A549 (cell line): ENCODE measurements at regions not wholly inside any gene's neighbourhood (a gene's known extent, or its start where the extent isn't known, plus 50 kb on each side); places are given as distances from the start of the nearest gene placed in this dataset.
"Not testable (repeated sequence)": the region's sequence is repeated elsewhere in the genome, so short reads cannot be mapped to it uniquely, and the experiment has no call there.

Experiments
- CEBPB ChIP-seq, 2 experiments: fragments of >200 bp in 1 of 2; sonication (Bioruptor Twin) in 1 of 2; formaldehyde crosslinking in 1 of 2; IDR thresholded peaks; 2 replicates each; pipeline ENCODE4 v1.6.1; 2012 to 2016
- CTCF ChIP-seq: fragments of >200 bp; sonication (Bioruptor Twin); formaldehyde crosslinking; IDR thresholded peaks from 3 replicates; pipeline ENCODE4 v1.5.1; 2016
- E2F6 ChIP-seq: IDR thresholded peaks from 2 replicates; pipeline ENCODE4 v1.6.1; 2012; ENCODE audit warnings: low read depth, borderline replicate concordance
- ELK1 ChIP-seq: fragments of 150-350 bp; IDR thresholded peaks from 2 replicates; pipeline ENCODE4 v1.6.1; 2014; ENCODE audit warnings: low read depth, mild to moderate bottlenecking, low read length
- HDAC2 ChIP-seq: fragments of 200-600 bp; sonication (generic); IDR thresholded peaks from 2 replicates; pipeline ENCODE4 v1.6.1; 2016
- HMGXB4 ChIP-seq: fragments of 250-450 bp; sonication (Bioruptor Pico); IDR thresholded peaks from 2 replicates; pipeline ENCODE4 v1.5.0; 2021; ENCODE audit warnings: mild to moderate bottlenecking, moderate library complexity, borderline replicate concordance
- JUN ChIP-seq, 2 experiments: fragments of >200 bp; sonication (Bioruptor Twin); formaldehyde crosslinking; IDR thresholded peaks; 2 replicates in 1 of 2; 3 replicates in 1 of 2; pipeline ENCODE4 v1.6.1; 2016 to 2017
- RCOR1 ChIP-seq: fragments of 150-350 bp; IDR thresholded peaks from 2 replicates; pipeline ENCODE4 v1.6.1; 2014; ENCODE audit warnings: antibody characterized with exemption, low read length, low read depth
- REST ChIP-seq: fragments of 200-600 bp; sonication (generic); IDR thresholded peaks from 2 replicates; pipeline ENCODE4 v1.6.1; 2016; ENCODE audit warnings: antibody characterized with exemption, mild to moderate bottlenecking, moderate library complexity
- SMC3 ChIP-seq: fragments of >200 bp; sonication (Bioruptor Twin); formaldehyde crosslinking; IDR thresholded peaks from 3 replicates; pipeline ENCODE4 v1.6.1; 2018; ENCODE audit warnings: inconsistent platforms

GRCh38 chrY:3405585-3405984 lies 173.3 kb upstream of the TGIF2LY start:
- not testable (repeated sequence) for TF ChIP-seq ELK1; HMGXB4; CTCF; REST; RCOR1; JUN (IDR thresholded peaks at IDR 0.05); HDAC2; E2F6; CEBPB (IDR thresholded peaks at IDR 0.05); SMC3
